ENCODE measurements at regions not wholly inside any gene's neighbourhood (a gene's known extent, or its start where the extent isn't known, plus 50 kb on each side); places are given as distances from the start of the nearest gene placed in this dataset.
"Not testable (repeated sequence)": the region's sequence is repeated elsewhere in the genome, so short reads cannot be mapped to it uniquely, and the experiment has no call there.

DNA sequence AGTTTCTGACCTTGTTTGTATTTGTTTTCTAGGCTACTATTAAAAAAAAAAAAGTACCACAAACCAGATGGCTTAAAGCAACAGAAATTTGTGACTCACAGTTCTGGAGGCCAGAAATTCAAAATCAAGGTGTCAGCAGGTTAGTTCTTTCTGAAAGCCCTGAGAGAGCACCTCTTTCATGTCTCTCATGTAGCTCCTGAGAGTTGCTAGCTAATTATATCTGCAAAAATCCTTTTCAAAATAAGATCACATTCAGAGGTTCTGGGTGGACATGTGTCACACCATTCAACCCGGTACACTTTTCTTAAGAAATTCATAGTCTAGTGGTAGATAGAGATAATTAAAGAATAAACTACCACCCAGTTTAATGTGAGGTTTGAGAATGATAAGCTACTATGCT, 888.6 kb downstream of the GRID1 start:
- no peak for DNase-seq (ENCODE audit: low read depth)

DNA sequence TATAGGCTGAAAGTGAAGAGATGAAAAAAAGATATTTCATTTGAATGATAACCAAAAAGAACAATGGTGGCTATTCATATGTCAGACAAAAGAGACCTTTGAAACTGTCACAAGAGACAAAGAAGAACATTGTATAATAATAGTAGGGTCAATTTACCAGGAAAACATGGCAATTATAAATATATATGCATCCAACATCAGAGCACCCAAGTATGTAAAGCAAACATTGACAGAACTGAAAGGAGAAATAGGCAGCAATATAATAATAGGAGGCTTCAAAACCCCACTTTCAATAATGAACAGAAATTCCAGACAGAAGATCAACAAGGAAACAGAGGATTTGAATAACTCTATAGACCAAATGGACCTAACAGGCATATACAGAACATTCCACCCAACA, 876.2 kb downstream of the GRID1 start:
- DNase-seq (ENCODE audit: low read depth) = no peak

DNA sequence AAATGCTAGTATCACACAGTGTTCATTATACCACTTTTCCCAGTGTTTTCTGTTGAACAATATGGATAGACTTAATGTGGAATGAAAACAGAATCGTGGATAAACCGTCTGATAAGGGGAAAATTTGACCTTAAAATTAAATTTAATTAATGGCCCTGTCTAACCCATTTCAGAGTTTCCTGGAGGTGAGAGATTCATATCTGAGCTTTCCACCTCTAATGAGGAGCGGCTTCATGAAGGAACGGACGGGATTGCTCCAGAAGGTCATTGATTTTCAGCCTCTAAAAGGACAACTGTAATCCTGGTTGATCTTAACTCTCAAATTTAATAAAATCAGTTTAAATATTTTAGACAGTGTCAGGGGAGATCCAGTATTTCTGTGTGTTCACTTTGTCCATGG, 874.9 kb downstream of the GRID1 start:
- no peak for DNase-seq (ENCODE audit: low read depth)

DNA sequence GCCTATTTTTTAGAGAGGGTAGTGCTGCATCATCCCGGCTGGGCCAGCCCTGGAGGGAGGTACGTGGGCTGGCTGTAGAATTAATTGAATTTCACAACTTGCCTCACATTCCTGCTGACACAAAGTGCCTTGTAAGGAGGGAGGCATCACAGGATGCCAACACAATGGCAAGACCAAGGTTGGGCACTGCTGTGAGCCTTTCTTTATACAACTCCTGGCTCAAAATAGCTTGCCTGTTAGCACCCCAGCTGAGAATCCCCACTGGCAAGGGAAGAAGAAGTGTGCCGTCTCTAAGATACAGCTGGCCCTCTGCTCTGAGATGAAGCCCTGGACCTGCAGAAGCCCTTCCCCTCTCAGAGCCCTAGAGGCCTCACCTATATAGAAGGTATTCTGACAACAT, 873.9 kb downstream of the GRID1 start:
- DNase-seq (ENCODE audit: low read depth) = no peak

DNA sequence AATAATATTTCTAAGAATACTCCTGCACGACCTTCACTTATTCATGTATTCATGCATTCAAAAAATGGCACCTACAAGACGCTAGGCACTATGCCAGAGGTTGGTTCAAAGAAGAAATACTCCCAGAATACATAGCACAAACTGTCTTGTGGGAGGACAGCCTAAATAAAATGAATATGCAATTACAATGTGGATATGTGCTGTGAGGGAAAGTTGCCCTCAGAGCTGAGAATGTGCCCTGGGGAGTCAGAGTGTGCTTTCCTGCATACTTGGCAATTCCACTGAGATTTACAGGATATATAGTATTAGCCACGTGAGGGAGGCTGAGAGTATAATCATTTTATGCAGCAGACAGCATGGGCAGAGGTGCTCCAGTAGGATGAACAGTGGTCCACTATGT, 872.9 kb downstream of the GRID1 start:
- no peak for DNase-seq (ENCODE audit: low read depth)

DNA sequence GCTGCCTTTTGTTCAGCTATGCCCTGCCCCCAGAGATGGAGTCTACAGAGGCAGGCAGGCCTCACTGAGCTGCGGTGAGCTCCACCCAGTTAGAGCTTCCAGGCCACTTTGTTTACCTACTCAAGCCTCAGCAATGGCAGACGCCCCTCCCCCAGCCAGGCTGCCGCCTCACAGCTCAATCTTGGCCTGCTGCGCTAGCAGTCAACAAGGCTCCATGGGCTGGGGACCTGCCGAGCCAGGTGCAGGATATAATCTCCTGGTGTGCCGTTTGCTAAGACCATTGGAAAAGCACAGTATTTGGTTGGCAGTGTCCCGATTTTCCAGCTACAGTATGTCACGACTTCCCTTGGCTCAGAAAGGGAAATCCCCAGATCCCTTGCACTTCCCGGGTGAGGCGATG, 862.0 kb downstream of the GRID1 start:
- not testable (repeated sequence) for DNase-seq (ENCODE audit: low read depth)

DNA sequence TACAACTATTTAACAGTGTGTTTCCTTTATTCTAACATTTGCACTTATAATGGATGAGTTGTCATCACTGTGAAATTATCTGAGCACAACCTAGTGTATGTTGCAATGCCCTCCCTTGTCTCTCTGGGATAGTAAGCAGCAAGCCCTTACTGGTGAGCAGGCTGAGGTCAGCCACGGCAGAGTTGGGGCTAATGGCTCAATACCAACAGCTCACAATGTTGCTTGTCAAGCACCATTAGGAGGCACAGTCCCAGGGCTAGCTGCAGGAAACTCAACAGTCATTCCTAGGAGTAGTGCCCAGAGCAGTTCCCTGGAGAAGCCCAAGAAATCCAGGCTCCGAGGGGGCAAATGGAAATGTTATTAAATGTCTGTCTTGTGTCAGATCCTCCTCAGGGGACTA, 858.4 kb downstream of the GRID1 start:
- DNase-seq (ENCODE audit: low read depth) = no peak

DNA sequence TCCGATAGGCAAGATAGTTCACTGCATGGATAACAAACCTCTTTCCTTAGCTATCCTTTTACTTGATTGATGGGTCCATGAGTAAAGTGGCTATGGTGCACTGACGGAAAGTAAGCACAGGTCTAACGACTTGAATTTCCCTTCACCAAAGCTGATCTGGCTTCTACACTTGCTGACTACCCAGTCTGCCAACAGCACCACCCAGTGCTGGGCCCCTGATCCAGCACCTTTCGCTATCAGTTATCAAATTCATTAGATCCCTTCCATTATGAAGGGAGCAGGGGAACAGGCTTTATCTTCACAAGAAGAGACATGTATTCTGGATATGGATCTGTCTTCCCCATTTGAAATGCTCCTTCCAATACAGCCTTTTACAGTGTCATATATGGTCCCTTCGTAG, 855.9 kb downstream of the GRID1 start:
- no peak for DNase-seq (ENCODE audit: low read depth)

DNA sequence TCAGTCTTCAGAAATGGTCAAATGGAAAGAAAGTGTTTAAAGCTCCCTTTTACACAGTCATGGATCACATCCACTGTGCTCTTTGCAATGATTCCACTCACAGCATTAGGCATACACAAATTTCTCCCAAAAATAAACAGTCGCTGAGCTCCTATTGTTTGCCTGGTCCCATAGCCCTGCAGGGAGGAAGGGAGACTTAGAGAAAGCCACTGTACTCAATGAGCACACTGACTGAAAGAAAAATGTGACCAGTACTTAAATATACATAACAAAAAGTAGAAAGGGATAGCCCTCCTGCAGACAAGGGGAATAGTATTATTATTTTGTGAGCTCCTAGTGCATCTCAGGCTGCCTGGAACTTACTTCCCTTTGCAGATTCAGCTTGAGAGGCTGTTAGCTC, 853.2 kb downstream of the GRID1 start:
- DNase-seq (ENCODE audit: low read depth) = no peak

DNA sequence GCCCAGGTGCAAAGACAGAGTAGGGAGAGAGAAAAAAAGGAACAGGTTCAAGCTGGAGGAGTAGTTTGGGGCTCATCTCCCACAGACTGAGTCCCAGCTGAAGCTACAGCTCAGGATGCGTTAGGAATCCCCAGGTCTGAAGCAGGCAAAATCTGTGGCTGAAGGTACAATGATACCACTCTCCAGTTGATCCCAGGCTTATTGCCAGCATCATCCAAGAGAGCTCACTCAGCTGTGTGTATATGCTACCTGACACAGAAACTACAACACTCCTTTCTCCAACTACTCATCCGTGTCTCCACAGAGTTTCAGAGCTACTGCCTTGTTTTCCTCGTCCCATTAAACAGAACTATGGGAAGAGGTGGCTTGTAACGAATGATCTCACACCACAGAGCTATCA, 851.3 kb downstream of the GRID1 start:
- no peak for DNase-seq (ENCODE audit: low read depth)

DNA sequence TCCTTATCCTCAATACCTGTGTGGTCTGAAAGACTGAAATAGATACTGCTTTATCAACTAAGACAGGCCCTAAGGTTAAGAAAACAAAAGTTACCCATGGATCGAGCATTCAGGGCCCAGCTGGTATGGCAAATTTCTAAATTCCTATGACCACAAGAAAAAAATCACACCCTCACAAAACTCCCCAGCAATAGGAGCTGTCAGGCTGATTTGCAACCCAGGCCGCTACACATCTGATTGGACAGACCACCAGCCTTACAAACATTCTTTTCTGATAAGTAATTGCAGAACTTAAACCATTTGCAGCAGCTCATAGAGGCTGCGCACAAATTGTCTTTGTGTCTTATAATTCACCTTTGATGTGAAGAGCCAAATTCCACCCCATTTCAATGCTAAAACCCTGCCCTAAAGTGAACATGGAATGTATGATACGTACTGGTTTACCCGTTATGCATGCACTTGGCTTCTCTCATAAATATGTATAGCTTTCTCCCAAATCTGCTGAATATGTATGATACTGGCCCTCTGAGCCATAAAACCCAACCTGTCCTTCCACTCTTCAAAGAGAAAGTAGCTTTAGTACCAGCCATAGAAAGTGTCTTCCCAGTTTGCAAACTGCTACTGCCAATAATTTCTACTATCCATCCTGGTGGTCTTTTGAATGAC, 842.5 kb downstream of the GRID1 start:
- DNase-seq (ENCODE audit: low read depth) = no peak

DNA sequence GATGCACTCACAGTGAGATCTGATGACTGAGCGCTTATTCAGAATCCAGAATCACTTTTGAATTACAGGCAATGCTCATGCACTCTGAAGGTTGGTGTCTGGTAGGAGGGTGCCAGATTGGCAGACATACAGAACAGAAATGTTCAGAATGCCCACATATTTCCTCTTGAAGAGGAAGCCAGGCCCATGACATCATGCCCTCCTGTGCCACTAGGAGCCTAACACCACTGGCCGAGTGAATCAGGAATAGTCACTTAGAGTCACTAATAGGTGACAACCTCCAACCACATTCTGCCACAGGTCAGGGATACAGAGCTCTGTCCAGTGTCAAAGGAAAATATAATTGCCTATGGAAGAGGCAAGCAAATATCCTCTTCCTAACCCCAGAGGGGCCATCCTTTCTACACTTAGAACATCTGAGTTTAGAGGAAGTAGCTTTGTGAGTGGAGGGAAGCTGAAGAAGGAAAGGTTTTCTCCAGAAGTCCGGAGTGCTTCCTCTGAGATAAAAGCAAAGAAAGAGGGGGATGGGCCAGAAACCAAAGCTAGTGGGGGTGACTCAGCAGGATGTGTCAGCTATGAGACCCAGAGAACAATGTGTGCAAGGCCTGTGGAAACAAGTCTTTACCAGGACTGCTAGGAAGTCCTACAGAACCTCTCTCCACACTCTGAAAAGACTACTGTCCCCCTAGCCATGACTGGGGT, 838.8 kb downstream of the GRID1 start:
- no peak for DNase-seq (ENCODE audit: low read depth)

DNA sequence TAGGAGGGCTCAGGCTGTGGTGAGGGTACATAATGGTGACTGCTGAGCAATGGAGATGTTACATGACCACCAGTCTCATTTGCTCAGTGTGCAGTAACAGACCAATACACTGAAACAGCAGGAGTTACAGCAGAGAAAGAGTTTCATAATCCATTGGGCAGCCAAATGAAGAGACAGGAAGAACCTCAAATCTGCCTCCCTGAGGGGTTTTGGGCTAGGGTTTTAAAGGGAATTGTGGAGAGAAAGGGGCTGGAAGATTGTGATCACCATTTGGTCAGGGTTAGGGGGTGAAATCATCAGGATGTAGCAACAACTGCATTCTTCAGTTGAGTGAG, 838.3 kb downstream of the GRID1 start:
- no peak for DNase-seq (ENCODE audit: low read depth)

DNA sequence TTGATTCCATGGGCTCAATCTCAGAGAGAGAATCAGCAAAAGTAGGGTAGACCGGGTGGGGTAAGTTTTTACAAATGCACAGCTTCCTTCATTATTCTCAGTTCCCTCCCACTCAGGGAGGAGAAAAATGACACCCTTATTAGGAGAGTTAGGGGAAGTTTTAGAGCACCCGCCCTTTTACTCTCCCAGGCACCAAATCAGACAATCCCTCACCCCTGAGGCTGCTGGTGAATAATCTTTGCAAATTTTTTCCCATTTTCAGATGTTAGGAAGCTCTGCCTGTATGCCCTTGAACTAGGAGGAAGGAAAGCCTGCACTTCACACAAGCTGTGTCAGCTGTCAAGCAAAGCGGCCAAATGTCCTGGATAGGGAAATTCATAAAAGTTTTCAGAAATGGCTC, 834.9 kb downstream of the GRID1 start:
- no peak for DNase-seq (ENCODE audit: low read depth)

DNA sequence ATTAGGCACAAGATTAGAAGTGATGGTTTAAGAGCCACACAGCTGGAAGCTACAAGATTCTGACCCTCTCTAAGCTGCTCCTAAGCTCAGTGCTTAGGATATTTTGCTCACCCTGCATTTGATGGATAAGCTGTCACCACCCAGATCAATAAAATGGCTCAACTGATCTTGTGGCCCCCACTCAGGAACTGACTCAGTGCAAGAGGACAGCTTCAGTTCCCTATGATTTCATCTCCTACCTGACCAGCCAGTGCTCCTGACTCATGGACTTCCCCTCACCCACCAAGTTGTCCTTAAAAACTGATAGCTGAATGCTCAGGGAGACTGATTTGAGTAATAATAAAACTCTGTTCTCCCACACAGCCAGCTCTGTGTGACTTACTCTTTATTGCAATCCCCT, 833.8 kb downstream of the GRID1 start:
- no peak for DNase-seq (ENCODE audit: low read depth)

DNA sequence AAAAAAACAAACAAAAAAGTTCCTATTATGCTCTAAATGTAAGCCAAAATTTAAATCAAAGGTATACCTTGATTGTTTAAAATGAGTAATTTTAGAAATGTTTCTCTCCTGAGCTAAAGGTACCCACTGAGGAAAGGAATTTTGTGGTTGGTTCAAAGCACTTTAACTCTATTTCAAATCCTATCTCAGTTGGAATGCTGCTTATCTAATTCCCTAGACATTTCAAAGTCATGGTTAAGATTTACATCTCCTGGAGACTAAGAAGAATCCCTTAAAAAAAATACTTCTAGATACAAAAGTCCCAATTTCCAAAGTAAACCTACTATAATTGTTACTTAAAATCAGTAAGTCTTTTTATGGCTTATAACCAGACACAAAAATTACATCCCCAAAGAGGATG, 830.7 kb downstream of the GRID1 start:
- no peak for DNase-seq (ENCODE audit: low read depth)

DNA sequence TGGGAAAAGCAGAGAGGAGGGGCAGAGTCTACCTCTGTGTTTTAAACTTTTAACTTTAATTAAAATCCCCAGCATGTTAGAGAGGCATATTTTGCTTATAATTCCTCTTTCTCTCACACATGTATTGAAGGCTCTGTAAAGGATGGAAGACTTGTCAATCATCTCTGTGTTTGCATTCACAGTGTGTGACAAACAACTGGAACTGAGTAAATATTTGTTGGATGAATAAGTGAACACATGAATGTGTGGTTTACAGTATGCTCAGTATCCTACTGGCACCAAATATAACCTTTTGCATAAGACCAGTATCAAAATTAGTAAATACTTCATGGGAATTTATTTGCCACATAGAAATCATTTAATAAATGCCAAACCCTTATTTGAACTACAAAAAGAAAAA, 829.0 kb downstream of the GRID1 start:
- no peak for DNase-seq (ENCODE audit: low read depth)

DNA sequence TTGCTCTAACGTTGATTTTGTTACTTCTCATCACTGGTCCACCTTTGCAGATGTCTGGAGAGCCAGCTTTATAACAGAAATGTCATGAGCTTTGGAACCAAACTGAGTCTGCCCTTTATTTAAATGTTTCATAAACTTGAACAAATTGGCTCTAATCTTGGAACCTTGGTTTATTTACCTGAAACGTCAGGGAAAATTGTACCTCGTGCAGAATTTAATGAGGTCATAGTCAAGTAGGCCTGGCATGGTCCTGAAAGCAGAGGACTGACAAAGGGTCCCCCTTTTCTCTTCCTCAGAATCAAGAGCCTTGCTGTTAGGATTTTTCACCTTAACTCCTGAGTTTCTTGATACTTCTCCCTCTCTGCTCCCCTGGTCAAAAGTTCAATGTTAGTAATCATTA, 828.0 kb downstream of the GRID1 start:
- no peak for DNase-seq (ENCODE audit: low read depth)

DNA sequence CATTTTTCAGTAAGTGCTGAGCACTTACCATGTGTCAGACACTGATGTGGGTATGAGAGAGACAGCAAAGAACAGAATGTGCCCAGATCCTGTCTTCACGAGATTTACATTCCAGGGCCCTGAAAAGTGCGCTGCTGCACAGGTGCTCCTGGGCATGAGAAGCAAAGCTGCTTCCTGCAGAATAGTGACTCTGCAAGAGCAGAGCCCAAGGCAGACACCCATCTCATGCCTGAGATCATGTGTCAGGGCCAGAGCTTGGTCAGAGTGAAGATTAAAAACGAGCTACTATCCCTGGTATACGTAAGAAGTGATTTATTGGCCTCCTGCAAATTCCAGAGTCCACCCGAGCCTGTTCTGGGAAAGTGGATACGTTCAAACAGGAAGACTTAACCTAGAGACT, 824.4 kb downstream of the GRID1 start:
- DNase-seq (ENCODE audit: low read depth) = no peak

DNA sequence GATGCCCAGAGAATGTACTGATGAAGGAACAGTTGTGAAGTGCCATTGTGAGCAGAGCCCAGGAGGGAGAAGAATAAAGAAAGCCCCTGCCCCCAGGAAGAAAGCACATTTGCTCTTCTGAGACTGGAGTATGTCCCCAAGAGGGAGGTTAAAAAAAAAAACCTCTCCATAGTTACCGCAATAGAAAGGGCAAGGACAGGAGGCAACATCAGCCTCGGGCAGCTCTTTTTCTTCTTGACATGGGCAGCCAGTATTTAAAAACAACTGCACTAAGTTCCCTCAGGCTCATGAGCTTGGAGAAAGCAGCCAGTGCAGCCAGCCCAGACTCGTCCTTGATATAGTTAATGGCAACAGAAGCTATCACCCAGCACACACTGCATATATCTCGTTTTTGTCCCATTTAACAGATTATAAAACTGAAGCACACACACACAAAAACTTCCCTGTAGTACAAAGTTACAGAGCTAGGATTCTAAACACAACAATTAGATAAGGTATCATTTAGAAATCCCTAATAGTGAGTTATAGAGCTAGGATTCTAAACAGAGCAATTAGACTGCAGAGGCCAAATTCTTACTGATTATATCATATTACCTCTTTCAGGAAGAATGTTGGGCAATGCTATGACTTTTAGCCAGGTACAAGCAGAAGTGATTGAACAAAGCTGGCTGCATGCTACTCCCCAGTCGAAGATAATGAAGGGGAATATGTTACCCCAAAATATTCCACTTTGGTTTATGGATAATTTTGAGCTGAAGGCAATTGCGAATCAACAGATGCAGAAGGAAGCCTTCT, 823.5 kb downstream of the GRID1 start:
- DNase-seq (ENCODE audit: low read depth) = no peak

DNA sequence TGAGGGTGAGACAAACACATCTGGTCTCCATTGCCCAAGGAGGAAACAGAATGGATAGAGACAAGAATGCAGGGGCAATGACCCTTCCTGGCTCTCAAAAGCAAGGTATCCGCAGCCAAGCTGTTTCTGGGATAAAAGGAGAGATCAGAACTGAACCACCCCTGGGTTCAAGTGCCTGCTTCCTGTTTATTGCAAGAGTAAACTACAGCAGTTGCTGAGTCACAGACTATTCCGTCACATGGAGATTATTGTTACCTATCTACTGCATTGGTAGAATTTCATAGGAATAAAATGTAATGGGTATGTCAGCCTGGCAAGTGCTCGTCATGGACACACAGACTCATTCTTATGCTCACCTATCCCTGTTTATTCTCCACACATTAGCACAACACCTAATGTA, 821.6 kb downstream of the GRID1 start:
- no peak for DNase-seq (ENCODE audit: low read depth)

DNA sequence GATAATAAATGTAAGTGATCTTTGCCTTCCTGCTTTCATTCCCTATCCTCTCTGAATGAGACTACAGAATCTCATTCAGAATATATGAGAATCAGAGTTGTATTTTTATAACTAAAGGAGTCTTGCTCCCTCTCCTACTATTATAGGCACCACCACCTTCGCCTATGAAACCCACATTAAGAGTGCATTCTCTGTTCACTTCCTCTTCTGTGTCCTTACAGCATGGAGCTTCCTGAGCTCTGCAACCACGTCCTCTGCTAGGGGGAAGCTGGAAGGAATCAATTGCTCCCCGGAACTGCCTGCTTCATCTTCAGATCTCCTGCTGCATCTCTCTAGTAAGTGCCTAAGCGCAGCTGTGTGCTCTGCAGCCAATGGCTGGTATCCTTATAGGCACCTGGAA, 820.7 kb downstream of the GRID1 start:
- no peak for DNase-seq (ENCODE audit: low read depth)

DNA sequence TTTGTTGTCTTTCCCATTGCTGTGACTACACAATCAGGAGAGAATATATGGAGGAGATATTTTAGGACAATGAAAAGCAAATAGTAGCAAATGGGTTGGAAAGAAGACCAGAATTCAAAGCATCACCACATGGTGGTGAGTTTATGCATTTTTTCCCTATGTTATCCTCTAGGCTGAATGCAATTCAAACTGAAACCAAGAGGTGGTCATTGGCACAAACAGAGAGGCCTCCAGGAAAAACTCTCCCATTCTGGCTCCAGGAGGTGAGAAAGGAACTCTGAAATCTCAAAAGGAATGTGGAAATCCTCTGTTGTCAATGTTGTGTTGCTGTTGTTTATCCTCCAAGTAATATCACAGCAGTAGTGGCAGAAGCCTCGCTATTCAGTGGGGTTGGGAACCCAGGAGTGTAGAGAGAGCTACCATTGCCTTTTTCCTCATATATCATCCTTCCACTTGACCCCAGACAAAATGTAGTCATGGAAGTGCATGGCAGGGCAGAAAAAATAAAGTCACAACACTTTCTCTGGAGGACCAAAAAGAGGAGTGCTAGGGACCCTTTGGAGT, 819.1 kb downstream of the GRID1 start:
- no peak for DNase-seq (ENCODE audit: low read depth)

Data from stimulated activated CD8-positive, alpha-beta memory T cell treated with anti-CD3 and anti-CD28 coated beads, Interleukin-4, amount 100 ng/mL, for 24 hours (primary cell).